ENCODE measurements at regions not wholly inside any gene's neighbourhood (a gene's known extent, or its start where the extent isn't known, plus 50 kb on each side); places are given as distances from the start of the nearest gene placed in this dataset.

DNA sequence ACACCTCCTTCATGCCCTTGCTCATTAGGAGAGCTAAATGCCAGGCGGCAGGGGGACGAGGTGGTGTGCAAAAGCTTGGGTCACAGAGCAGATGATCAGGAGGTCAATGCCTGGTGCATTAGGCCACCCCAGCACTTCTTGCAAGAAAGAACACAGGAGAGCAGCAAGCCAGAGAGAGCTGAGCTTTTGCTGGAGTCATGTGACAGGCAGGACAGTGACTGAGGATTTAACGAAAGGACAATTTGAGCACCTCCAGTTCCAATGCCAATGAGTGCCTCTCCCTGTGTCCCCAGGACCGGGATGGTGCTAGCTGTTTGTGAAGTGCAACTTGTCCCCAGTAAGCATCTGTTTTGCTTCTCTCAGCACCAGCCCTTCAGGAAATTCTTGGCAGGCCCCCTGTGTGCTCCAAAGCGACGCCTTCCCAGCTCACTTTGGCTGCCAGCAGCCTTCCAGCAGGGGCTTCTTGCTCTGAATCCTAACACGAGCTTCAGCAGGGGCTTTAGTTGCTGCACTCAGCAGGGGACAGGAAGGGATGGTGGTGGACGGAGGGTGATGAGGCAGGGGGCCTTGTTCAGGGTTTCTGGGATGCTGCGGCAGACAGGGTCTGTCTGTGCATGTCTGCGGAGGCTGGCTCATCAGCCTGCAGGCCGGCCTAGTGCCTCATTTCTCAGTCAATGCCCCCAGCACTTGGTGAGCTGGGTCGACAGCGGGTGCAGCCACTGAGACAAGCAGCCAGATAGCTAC, 368.1 kb downstream of the RPS24 start:
- ATAC-seq (no peak), DNase-seq (no peak)
- Histone ChIP-seq H3K9me3 (no peaks in the 10 kb centered on the region), H3K27me3 (peaks cover 0 to 3% (median 0%) of the 10 kb centered on the region in 3 donors), H3K36me3 (no peaks in the 10 kb centered on the region), H3K4me3 (no peak overlapping the region), H3K4me1 (peaks cover 0 to 3% of the 10 kb centered on the region in 2 donors), H3K27ac (no peak overlapping the region)
- intact Hi-C loops (cut with DNase I; ENCODE audit: low total_unique reads), result no loop called here
- in situ Hi-C loops (cut with MboI; ENCODE audit: low sequenced_read_pairs in 4 of 4), result loop anchor here in 1 of 4 donors (25.0 kb wide), 1 partner anchor 786 kb away; no protein-coding TSS in a partner anchor
- TF ChIP-seq POLR2A (IDR thresholded peaks at IDR 0.05) (no peak), CTCF (IDR thresholded peaks at IDR 0.05 in 4 of 5, conservative IDR thresholded peaks at IDR 0.05 in 1 of 5) (no peak)

GRCh38 chr10:78402591-78402990, 368.9 kb downstream of the RPS24 start:
- DNase-seq (no peak), ATAC-seq (no peak)
- Histone ChIP-seq H3K4me3 (no peak overlapping the region), H3K4me1 (peaks cover 0 to 3% of the 10 kb centered on the region in 2 donors), H3K9me3 (no peaks in the 10 kb centered on the region), H3K27me3 (peaks cover 0 to 3% (median 0%) of the 10 kb centered on the region in 3 donors), H3K27ac (no peak overlapping the region), H3K36me3 (no peaks in the 10 kb centered on the region)
- intact Hi-C loops (cut with DNase I; ENCODE audit: low total_unique reads), result no loop called here
- TF ChIP-seq POLR2A (IDR thresholded peaks at IDR 0.05), result no peak
- no peak for TF ChIP-seq CTCF (IDR thresholded peaks at IDR 0.05 in 4 of 5, conservative IDR thresholded peaks at IDR 0.05 in 1 of 5)
- in situ Hi-C loops (cut with MboI; ENCODE audit: low sequenced_read_pairs in 4 of 4), result loop anchor here in 1 of 4 donors (25.0 kb wide), 1 partner anchor 785 kb away; no protein-coding TSS in a partner anchor

- DNase-seq (no peak), ATAC-seq (no peak)
- in situ Hi-C loops (cut with MboI; ENCODE audit: low sequenced_read_pairs in 4 of 4) (loop anchor here in 1 of 4 donors (25.0 kb wide), 1 partner anchor 784 kb away; no protein-coding TSS in a partner anchor), intact Hi-C loops (cut with DNase I; ENCODE audit: low total_unique reads) (no loop called here)
- Histone ChIP-seq H3K27ac (no peak overlapping the region), H3K36me3 (no peaks in the 10 kb centered on the region), H3K4me3 (no peak overlapping the region), H3K9me3 (no peaks in the 10 kb centered on the region), H3K27me3 (peaks cover 0 to 3% (median 0%) of the 10 kb centered on the region in 3 donors), H3K4me1 (peaks cover 3 to 10% of the 10 kb centered on the region in 2 donors)
- TF ChIP-seq POLR2A (IDR thresholded peaks at IDR 0.05), result no peak
- TF ChIP-seq CTCF (IDR thresholded peaks at IDR 0.05 in 4 of 5, conservative IDR thresholded peaks at IDR 0.05 in 1 of 5), result no peak
Measured at GRCh38 chr10:78403781-78404180, 370.1 kb downstream of the RPS24 start.

DNA sequence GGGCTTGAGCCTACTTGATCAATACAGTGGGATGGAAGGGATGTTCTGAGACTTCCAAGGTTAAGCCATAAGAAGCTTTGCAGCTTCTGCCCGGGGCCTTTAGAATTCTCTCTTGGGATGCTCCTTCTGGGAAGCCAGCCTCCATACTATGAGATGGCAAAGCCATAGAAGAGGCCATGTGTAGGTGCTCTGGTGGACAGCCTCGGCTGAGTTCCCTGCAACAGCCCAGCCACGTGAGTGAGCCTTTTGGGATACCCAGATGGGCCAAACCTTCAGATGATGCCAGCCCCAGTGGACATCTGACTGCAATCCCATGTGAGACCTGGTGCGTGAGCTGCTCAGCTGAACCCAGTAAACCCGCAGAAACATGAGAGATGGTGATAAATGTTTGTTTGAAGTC, 370.6 kb downstream of the RPS24 start:
- no peak for TF ChIP-seq CTCF (IDR thresholded peaks at IDR 0.05 in 4 of 5, conservative IDR thresholded peaks at IDR 0.05 in 1 of 5)
- TF ChIP-seq POLR2A (IDR thresholded peaks at IDR 0.05), result no peak
- ATAC-seq, result no peak
- H3K4me1 ChIP-seq, result peaks cover 3 to 15% of the 10 kb centered on the region in 2 donors

More for the DNA sequence above, 370.6 kb downstream of the RPS24 start:
- DNase-seq, result no peak
- no peaks in the 10 kb centered on the region for H3K36me3 ChIP-seq
- no peaks in the 10 kb centered on the region for H3K9me3 ChIP-seq
- peaks cover 0 to 3% (median 0%) of the 10 kb centered on the region in 3 donors for H3K27me3 ChIP-seq
- intact Hi-C loops (cut with DNase I; ENCODE audit: low total_unique reads) (no loop called here), in situ Hi-C loops (cut with MboI; ENCODE audit: low sequenced_read_pairs in 4 of 4) (loop anchor here in 1 of 4 donors (25.0 kb wide), 1 partner anchor 783 kb away; no protein-coding TSS in a partner anchor)
- H3K4me3 ChIP-seq, result no peak overlapping the region
- H3K27ac ChIP-seq, result no peak overlapping the region

Measured in gastrocnemius medialis (tissue), 4 donors.